SK-N-SH (cell line): ENCODE measurements at regions not wholly inside any gene's neighbourhood (a gene's known extent, or its start where the extent isn't known, plus 50 kb on each side); places are given as distances from the start of the nearest gene placed in this dataset.

Experiments used
- CTCF ChIA-PET: fragments of 300-600, 350-600 bp; formaldehyde crosslinking; extraction: SDS; loops from one replicate; lab custom pipeline; 2021; lab: Yijun Ruan, JAX
- POLR2A ChIA-PET: fragments of 350-600 bp; sonication (Branson Sonifier 250); formaldehyde crosslinking; extraction: SDS; loops from one replicate; lab custom pipeline; 2020; ENCODE audit warnings: antibody characterized with exemption, inconsistent platforms; lab: Yijun Ruan, JAX
- DNase-seq: peaks from one replicate; pipeline ENCODE4 v3.0.0; 2012
- H2AFZ ChIP-seq: fragments of 200-600 bp; sonication (generic); 2 replicates; pipeline ENCODE4 v1.8.1; 2016; ENCODE audit warnings: antibody characterized with exemption, mild to moderate bottlenecking, low read depth
- H3F3A ChIP-seq: fragments of 200-600 bp; sonication (generic); replicated peaks from 2 replicates; pipeline ENCODE3; 2016; ENCODE audit warnings: antibody characterized with exemption, mild to moderate bottlenecking; ENCODE audit not compliant: insufficient read depth
- H3K27ac ChIP-seq, 2 experiments: fragments of 200-500 bp in 1 of 2; fragments of 200-600 bp in 1 of 2; sonication (Bioruptor generic) in 1 of 2; sonication (generic), shearing (Covaris generic) in 1 of 2; 2 replicates each; pipeline versions ENCODE4 v1.5.1 to v1.6.1; 2014 to 2016; ENCODE audit warnings: low read depth in 2 of 2, inconsistent platforms in 1 of 2, low read length in 1 of 2, mild to moderate bottlenecking in 1 of 2, mixed read lengths in 1 of 2
- H3K27me3 ChIP-seq: fragments of 200-600 bp; sonication (generic), shearing (Covaris generic); 2 replicates; pipeline ENCODE4 v1.6.1; 2016; ENCODE audit warnings: mixed run types; ENCODE audit not compliant: insufficient read depth
- H3K36me3 ChIP-seq, 2 experiments: fragments of 200-500 bp in 1 of 2; fragments of 200-600 bp in 1 of 2; sonication (Bioruptor generic) in 1 of 2; sonication (generic) in 1 of 2; replicated peaks in 1 of 2; 2 replicates each; pipeline versions ENCODE3 to v1.5.1; 2014 to 2016; ENCODE audit warnings: low read length in 1 of 2, mild to moderate bottlenecking in 1 of 2; ENCODE audit not compliant: insufficient read depth in 2 of 2, control insufficient read depth in 1 of 2
- H3K4me1 ChIP-seq, 2 experiments: fragments of 200-500 bp in 1 of 2; fragments of 200-600 bp in 1 of 2; sonication (Bioruptor generic) in 1 of 2; sonication (generic), shearing (Covaris generic) in 1 of 2; 2 replicates each; pipeline versions ENCODE4 v1.5.1 to v1.6.1; 2014 to 2016; ENCODE audit warnings: low read depth in 1 of 2, low read length in 1 of 2, mixed run types in 1 of 2; ENCODE audit not compliant: insufficient read depth in 2 of 2, control insufficient read depth in 1 of 2
- H3K4me2 ChIP-seq: fragments of 200-600 bp; sonication (generic), shearing (Covaris generic); 2 replicates; pipeline ENCODE4 v1.6.1; 2017; ENCODE audit warnings: mixed run types
- H3K4me3 ChIP-seq, 2 experiments: fragments of 200-500 bp in 1 of 2; fragments of 200-600 bp in 1 of 2; sonication (Bioruptor generic) in 1 of 2; sonication (generic), shearing (Covaris generic) in 1 of 2; 2 replicates each; pipeline versions ENCODE4 v1.5.1 to v1.8.1; 2014 to 2016; ENCODE audit warnings: low read depth in 2 of 2, inconsistent platforms in 1 of 2, low read length in 1 of 2, mild to moderate bottlenecking in 1 of 2, mixed read lengths in 1 of 2, moderate library complexity in 1 of 2
- H3K79me2 ChIP-seq: fragments of 200-600 bp; sonication (generic); 2 replicates; pipeline ENCODE4 v1.8.1; 2017; ENCODE audit warnings: mild to moderate bottlenecking; ENCODE audit not compliant: insufficient read depth
- H3K9ac ChIP-seq: fragments of 200-600 bp; sonication (generic); 2 replicates; pipeline ENCODE4 v1.6.1; 2017; ENCODE audit warnings: mixed run types
- H3K9me2 ChIP-seq: fragments of 200-600 bp; sonication (generic); 2 replicates; pipeline ENCODE4 v1.6.1; 2017; ENCODE audit warnings: mixed run types
- H3K9me3 ChIP-seq: fragments of 200-600 bp; sonication (generic); 2 replicates; pipeline ENCODE4 v1.6.1; 2017; ENCODE audit warnings: mixed run types, mild to moderate bottlenecking, moderate library complexity
- H4K20me1 ChIP-seq: fragments of 200-600 bp; sonication (generic); 2 replicates; pipeline ENCODE4 v1.6.1; 2017; ENCODE audit warnings: mild to moderate bottlenecking, mixed run types; ENCODE audit not compliant: insufficient read depth
- ELF1 ChIP-seq: IDR thresholded peaks from 2 replicates; pipeline ENCODE4 v1.4.0; 2012
- EP300 ChIP-seq, 2 experiments: IDR thresholded peaks; 2 replicates each; pipeline versions ENCODE4 v1.4.0 to v1.6.1; 2012; ENCODE audit warnings: borderline replicate concordance in 1 of 2, low read depth in 1 of 2, low read length in 1 of 2
- EZH2phosphoT487 ChIP-seq: fragments of 200-600 bp; sonication (generic); IDR thresholded peaks from 2 replicates; pipeline ENCODE4 v1.6.1; 2017; ENCODE audit warnings: low read depth, mixed run types, mild to moderate bottlenecking, antibody characterized with exemption, moderate library complexity, borderline replicate concordance
- FOSL2 ChIP-seq: IDR thresholded peaks from 2 replicates; pipeline ENCODE4 v1.4.0; 2012; ENCODE audit warnings: low read depth, mild to moderate bottlenecking, moderate library complexity, borderline replicate concordance
- FOXM1 ChIP-seq: IDR thresholded peaks from 2 replicates; pipeline ENCODE4 v1.4.0; 2012; ENCODE audit warnings: low read depth, mild to moderate bottlenecking
- GATA2 ChIP-seq: sonication (generic); formaldehyde crosslinking; IDR thresholded peaks from 2 replicates; pipeline ENCODE4 v1.5.0; 2020; ENCODE audit warnings: mild to moderate bottlenecking, missing genetic modification reagents
- JUND ChIP-seq: IDR thresholded peaks from 2 replicates; pipeline ENCODE4 v1.4.0; 2012
- MEF2A ChIP-seq: IDR thresholded peaks from 2 replicates; pipeline ENCODE4 v1.4.0; 2012; ENCODE audit warnings: low read depth, borderline replicate concordance
- MXI1 ChIP-seq: IDR thresholded peaks from 2 replicates; pipeline ENCODE4 v1.6.1; 2012; ENCODE audit warnings: mild to moderate bottlenecking, low read depth, low read length, improper control_type of control experiment
- RCOR1 ChIP-seq: fragments of 150-350 bp; IDR thresholded peaks from 2 replicates; pipeline ENCODE4 v1.6.1; 2017; ENCODE audit warnings: antibody characterized with exemption, low read length
- RFX5 ChIP-seq: IDR thresholded peaks from 2 replicates; pipeline ENCODE4 v1.6.1; 2012; ENCODE audit warnings: mild to moderate bottlenecking, improper control_type of control experiment, low read length
- RXRA ChIP-seq: IDR thresholded peaks from 2 replicates; pipeline ENCODE4 v1.4.0; 2012; ENCODE audit warnings: low read depth, mild to moderate bottlenecking, borderline replicate concordance
- SIN3A ChIP-seq: IDR thresholded peaks from 2 replicates; pipeline ENCODE4 v1.6.1; 2012; ENCODE audit warnings: low read depth, mild to moderate bottlenecking, low read length, moderate library complexity, borderline replicate concordance
- SMC3 ChIP-seq: IDR thresholded peaks from 2 replicates; pipeline ENCODE4 v1.6.1; 2012; ENCODE audit warnings: low read depth, low read length, improper control_type of control experiment
- TEAD4 ChIP-seq: IDR thresholded peaks from 2 replicates; pipeline ENCODE4 v1.4.0; 2012; ENCODE audit warnings: mild to moderate bottlenecking, borderline replicate concordance; ENCODE audit not compliant: insufficient read depth
- YY1 ChIP-seq: IDR thresholded peaks from 2 replicates; pipeline ENCODE4 v1.4.0; 2012; ENCODE audit warnings: low read depth, mild to moderate bottlenecking
- WGBS: methylation state at CpG from one replicate; pipeline ENCODE4 v1.1.6; 2017; ENCODE audit warnings: low lambda C conversion rate; 5-methylcytosine and 5-hydroxymethylcytosine counted together
- TF ChIP-seq, protein P1 (sequence below): IDR thresholded peaks from 2 replicates; pipeline ENCODE4 v1.4.0; 2012; ENCODE audit warnings: low read depth, borderline replicate concordance
- TF ChIP-seq, protein P2 (sequence below): fragments of 200-600 bp; sonication (generic); IDR thresholded peaks from 2 replicates; pipeline ENCODE4 v1.6.1; 2017; ENCODE audit warnings: antibody characterized with exemption, mild to moderate bottlenecking, moderate library complexity
- TF ChIP-seq, protein P3 (sequence below): fragments of 150-350 bp; IDR thresholded peaks from 2 replicates; pipeline ENCODE4 v1.6.1; 2016; ENCODE audit warnings: mild to moderate bottlenecking, low read depth, low read length
- TF ChIP-seq, protein P4 (sequence below): IDR thresholded peaks from 2 replicates; pipeline ENCODE4 v1.6.1; 2012; ENCODE audit warnings: mild to moderate bottlenecking, low read depth, low read length, moderate library complexity

DNA sequence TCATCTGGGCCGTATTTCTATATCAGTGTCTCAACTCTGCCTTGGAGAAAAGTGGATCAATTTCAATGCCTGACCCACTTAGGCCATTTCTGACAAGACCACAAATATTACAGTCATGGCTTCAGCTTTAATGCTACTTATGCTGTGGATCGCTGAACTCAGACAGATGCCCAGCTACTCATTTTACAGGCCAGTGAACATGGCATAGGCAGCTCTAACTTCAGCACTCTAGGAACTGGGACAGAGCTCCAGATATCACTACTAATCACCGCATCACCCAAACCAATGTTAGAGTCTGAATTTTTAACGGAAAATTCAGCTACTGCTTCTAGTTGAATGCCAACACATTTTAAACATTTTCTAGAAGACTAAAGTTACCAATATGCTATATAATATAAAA is 809.6 kb upstream of the FRG1 start:
- TF ChIP-seq RXRA, result no peak
- no peak for TF ChIP-seq TEAD4
- TF ChIP-seq SIN3A, result no peak
- TF ChIP-seq, protein P1, sequence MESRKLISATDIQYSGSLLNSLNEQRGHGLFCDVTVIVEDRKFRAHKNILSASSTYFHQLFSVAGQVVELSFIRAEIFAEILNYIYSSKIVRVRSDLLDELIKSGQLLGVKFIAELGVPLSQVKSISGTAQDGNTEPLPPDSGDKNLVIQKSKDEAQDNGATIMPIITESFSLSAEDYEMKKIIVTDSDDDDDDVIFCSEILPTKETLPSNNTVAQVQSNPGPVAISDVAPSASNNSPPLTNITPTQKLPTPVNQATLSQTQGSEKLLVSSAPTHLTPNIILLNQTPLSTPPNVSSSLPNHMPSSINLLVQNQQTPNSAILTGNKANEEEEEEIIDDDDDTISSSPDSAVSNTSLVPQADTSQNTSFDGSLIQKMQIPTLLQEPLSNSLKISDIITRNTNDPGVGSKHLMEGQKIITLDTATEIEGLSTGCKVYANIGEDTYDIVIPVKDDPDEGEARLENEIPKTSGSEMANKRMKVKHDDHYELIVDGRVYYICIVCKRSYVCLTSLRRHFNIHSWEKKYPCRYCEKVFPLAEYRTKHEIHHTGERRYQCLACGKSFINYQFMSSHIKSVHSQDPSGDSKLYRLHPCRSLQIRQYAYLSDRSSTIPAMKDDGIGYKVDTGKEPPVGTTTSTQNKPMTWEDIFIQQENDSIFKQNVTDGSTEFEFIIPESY, result no peak
- no peak for TF ChIP-seq JUND
- TF ChIP-seq, protein P2, sequence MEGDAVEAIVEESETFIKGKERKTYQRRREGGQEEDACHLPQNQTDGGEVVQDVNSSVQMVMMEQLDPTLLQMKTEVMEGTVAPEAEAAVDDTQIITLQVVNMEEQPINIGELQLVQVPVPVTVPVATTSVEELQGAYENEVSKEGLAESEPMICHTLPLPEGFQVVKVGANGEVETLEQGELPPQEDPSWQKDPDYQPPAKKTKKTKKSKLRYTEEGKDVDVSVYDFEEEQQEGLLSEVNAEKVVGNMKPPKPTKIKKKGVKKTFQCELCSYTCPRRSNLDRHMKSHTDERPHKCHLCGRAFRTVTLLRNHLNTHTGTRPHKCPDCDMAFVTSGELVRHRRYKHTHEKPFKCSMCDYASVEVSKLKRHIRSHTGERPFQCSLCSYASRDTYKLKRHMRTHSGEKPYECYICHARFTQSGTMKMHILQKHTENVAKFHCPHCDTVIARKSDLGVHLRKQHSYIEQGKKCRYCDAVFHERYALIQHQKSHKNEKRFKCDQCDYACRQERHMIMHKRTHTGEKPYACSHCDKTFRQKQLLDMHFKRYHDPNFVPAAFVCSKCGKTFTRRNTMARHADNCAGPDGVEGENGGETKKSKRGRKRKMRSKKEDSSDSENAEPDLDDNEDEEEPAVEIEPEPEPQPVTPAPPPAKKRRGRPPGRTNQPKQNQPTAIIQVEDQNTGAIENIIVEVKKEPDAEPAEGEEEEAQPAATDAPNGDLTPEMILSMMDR, result no peak
- TF ChIP-seq, protein P3, sequence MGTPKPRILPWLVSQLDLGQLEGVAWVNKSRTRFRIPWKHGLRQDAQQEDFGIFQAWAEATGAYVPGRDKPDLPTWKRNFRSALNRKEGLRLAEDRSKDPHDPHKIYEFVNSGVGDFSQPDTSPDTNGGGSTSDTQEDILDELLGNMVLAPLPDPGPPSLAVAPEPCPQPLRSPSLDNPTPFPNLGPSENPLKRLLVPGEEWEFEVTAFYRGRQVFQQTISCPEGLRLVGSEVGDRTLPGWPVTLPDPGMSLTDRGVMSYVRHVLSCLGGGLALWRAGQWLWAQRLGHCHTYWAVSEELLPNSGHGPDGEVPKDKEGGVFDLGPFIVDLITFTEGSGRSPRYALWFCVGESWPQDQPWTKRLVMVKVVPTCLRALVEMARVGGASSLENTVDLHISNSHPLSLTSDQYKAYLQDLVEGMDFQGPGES, result no peak
- TF ChIP-seq MXI1, result no peak
- TF ChIP-seq, protein P4, sequence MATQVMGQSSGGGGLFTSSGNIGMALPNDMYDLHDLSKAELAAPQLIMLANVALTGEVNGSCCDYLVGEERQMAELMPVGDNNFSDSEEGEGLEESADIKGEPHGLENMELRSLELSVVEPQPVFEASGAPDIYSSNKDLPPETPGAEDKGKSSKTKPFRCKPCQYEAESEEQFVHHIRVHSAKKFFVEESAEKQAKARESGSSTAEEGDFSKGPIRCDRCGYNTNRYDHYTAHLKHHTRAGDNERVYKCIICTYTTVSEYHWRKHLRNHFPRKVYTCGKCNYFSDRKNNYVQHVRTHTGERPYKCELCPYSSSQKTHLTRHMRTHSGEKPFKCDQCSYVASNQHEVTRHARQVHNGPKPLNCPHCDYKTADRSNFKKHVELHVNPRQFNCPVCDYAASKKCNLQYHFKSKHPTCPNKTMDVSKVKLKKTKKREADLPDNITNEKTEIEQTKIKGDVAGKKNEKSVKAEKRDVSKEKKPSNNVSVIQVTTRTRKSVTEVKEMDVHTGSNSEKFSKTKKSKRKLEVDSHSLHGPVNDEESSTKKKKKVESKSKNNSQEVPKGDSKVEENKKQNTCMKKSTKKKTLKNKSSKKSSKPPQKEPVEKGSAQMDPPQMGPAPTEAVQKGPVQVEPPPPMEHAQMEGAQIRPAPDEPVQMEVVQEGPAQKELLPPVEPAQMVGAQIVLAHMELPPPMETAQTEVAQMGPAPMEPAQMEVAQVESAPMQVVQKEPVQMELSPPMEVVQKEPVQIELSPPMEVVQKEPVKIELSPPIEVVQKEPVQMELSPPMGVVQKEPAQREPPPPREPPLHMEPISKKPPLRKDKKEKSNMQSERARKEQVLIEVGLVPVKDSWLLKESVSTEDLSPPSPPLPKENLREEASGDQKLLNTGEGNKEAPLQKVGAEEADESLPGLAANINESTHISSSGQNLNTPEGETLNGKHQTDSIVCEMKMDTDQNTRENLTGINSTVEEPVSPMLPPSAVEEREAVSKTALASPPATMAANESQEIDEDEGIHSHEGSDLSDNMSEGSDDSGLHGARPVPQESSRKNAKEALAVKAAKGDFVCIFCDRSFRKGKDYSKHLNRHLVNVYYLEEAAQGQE, result no peak
- TF ChIP-seq ELF1, result no peak
- no peak for TF ChIP-seq GATA2 (CRISPR knock-in tag)
- TF ChIP-seq FOXM1, result no peak
- TF ChIP-seq MEF2A, result no peak
- TF ChIP-seq EP300 (IDR thresholded peaks at IDR 0.05; ENCODE audit: borderline replicate concordance in 1 of 2, low read depth in 1 of 2, low read length in 1 of 2), result no peak
- no peak for TF ChIP-seq SMC3
- no peak for TF ChIP-seq RCOR1
- no peak for TF ChIP-seq YY1
- TF ChIP-seq EZH2phosphoT487, result no peak
- TF ChIP-seq FOSL2, result no peak
- TF ChIP-seq RFX5, result no peak
- H3K27me3 ChIP-seq, result no peaks in the 10 kb centered on the region
- POLR2A ChIA-PET, result no interaction called here
- no peaks in the 10 kb centered on the region for H4K20me1 ChIP-seq
- H3K4me3 ChIP-seq, result no peak overlapping the region
- no peak overlapping the region for H3K9ac ChIP-seq
- H3K79me2 ChIP-seq, result no peaks in the 10 kb centered on the region
- no peak overlapping the region for H3K27ac ChIP-seq
- DNase-seq, result no peak
- no peak overlapping the region for H3K4me2 ChIP-seq
- H3K9me3 ChIP-seq, result no peaks in the 10 kb centered on the region
- no peak overlapping the region for H2AFZ ChIP-seq
- 46% methylated on average over 4 of the region's 4 CpGs for WGBS
- no peaks in the 10 kb centered on the region for H3F3A ChIP-seq
- H3K4me1 ChIP-seq, result no peaks in the 10 kb centered on the region
- CTCF ChIA-PET, result interaction anchor here (1.2 kb wide), 1 partner anchor 33 kb away, joined by 3 read pairs; no protein-coding TSS in a partner anchor
- no peaks in the 10 kb centered on the region for H3K9me2 ChIP-seq
- no peaks in the 10 kb centered on the region for H3K36me3 ChIP-seq
